K562 (cell line): ENCODE measurements at regions not wholly inside any gene's neighbourhood (a gene's known extent, or its start where the extent isn't known, plus 50 kb on each side); places are given as distances from the start of the nearest gene placed in this dataset.

Source experiments
- ATAC-seq: fragments of 200-7000 bp; cut with Tn5 transposase; 3 replicates; pipeline ENCODE4 v1.9.1; 2020; ENCODE audit warnings: moderate library complexity
- BruUV-seq: library from RNA; stranded (reverse); fragments of 400-500 nt; replicated peaks from 2 replicates; lab custom pipeline; 2021; lab: Mats Ljungman, UMichigan
- CTCF ChIA-PET: fragments of 300-600 bp; formaldehyde crosslinking; extraction: SDS; loops from one replicate; lab custom pipeline; 2021; ENCODE audit warnings: low intra/inter-chr PET ratio; lab: Yijun Ruan, JAX
- POLR2A ChIA-PET: fragments of 300-600, 350-650 bp; sonication (Branson Sonifier 250); formaldehyde crosslinking; extraction: SDS; loops from one replicate; lab custom pipeline; 2021; ENCODE audit warnings: antibody characterized with exemption, inconsistent platforms; lab: Yijun Ruan, JAX
- DNase-seq, 4 experiments: peaks; one replicate each; pipeline versions ENCODE4 v3.0.0 to v3.0.0-alpha.2; 2011 to 2018; ENCODE audit warnings: low spot score in 3 of 4, mixed read lengths in 3 of 4; ENCODE audit errors: extremely low read depth in 1 of 4
- FAIRE-seq: peaks from 2 replicates; lab custom pipeline; 2011; peaks lifted over from hg19 to GRCh38; lab: Jason Lieb, UNC
- H2AFZ ChIP-seq: 2 replicates; pipeline ENCODE4 v1.6.0; 2011; ENCODE audit warnings: low read depth, low read length, control low read depth, inconsistent platforms
- H3K27ac ChIP-seq: fragments of 200-600 bp; 3 replicates; pipeline ENCODE4 v1.8.0; 2011; ENCODE audit warnings: low read depth, mild to moderate bottlenecking, control low read depth, inconsistent platforms, low read length, moderate library complexity, mixed read lengths; ENCODE audit errors: extremely low read depth
- H3K27me3 ChIP-seq, 2 experiments: fragments of 300-600 bp in 1 of 2; 2 replicates in 1 of 2; 3 replicates in 1 of 2; pipeline versions ENCODE4 v1.6.0 to v1.8.0; 2011; ENCODE audit warnings: inconsistent platforms in 2 of 2, low read length in 2 of 2, mild to moderate bottlenecking in 1 of 2, mixed read lengths in 1 of 2, moderate library complexity in 1 of 2; ENCODE audit not compliant: control insufficient read depth in 2 of 2, insufficient read depth in 2 of 2
- H3K36me3 ChIP-seq: fragments of 300-600 bp; 3 replicates; pipeline ENCODE4 v1.8.0; 2011; ENCODE audit warnings: mild to moderate bottlenecking, low read length, inconsistent platforms; ENCODE audit not compliant: control insufficient read depth, insufficient read depth
- H3K4me1 ChIP-seq, 2 experiments: fragments of 200-600 bp in 1 of 2; replicated peaks in 1 of 2; 2 replicates in 1 of 2; 3 replicates in 1 of 2; pipeline versions ENCODE4 v1.5.1 to v1.8.0; 2011; ENCODE audit warnings: inconsistent platforms in 2 of 2, low read length in 2 of 2, mild to moderate bottlenecking in 1 of 2, mixed read lengths in 1 of 2, moderate library complexity in 1 of 2; ENCODE audit not compliant: control insufficient read depth in 2 of 2, insufficient read depth in 2 of 2
- H3K4me2 ChIP-seq: 2 replicates; pipeline ENCODE4 v1.6.1; 2011; ENCODE audit warnings: low read length, control low read depth, inconsistent platforms, mixed read lengths; ENCODE audit not compliant: insufficient read depth
- H3K4me3 ChIP-seq: fragments of 200-600 bp; sonication (generic), shearing (Covaris generic); 2 replicates; pipeline ENCODE4 v1.5.1; 2016; ENCODE audit warnings: control low read depth, inconsistent platforms
- H3K79me2 ChIP-seq: fragments of 200-600 bp; 3 replicates; pipeline ENCODE4 v1.8.0; 2011; ENCODE audit warnings: low read length, inconsistent platforms; ENCODE audit not compliant: control insufficient read depth, insufficient read depth
- H3K9ac ChIP-seq, 2 experiments: 2 replicates each; pipeline versions ENCODE4 v1.6.0 to v1.6.1; 2011; ENCODE audit warnings: low read depth in 2 of 2, low read length in 2 of 2, control low read depth in 1 of 2, inconsistent platforms in 1 of 2, mild to moderate bottlenecking in 1 of 2, mixed read lengths in 1 of 2; ENCODE audit not compliant: insufficient read depth in 1 of 2
- H3K9me1 ChIP-seq: one replicate; pipeline ENCODE4 v1.6.0; 2011; ENCODE audit warnings: inconsistent platforms, mild to moderate bottlenecking, low read length, moderate library complexity; ENCODE audit not compliant: control insufficient read depth, insufficient read depth
- H3K9me3 ChIP-seq: replicated peaks from 2 replicates; pipeline ENCODE4 v1.5.1; 2011; ENCODE audit warnings: low read depth, low read length, inconsistent platforms; ENCODE audit not compliant: control insufficient read depth, insufficient read depth
- H4K20me1 ChIP-seq: replicated peaks from 2 replicates; pipeline ENCODE4 v1.6.1; 2011; ENCODE audit warnings: low read length, inconsistent platforms, mixed read lengths; ENCODE audit not compliant: control insufficient read depth, insufficient read depth
- BRF2 ChIP-seq: IDR thresholded peaks from 3 replicates; pipeline ENCODE4 v1.6.1; 2011; ENCODE audit warnings: borderline replicate concordance, mild to moderate bottlenecking; ENCODE audit not compliant: insufficient read length, insufficient read depth
- FOXM1 ChIP-seq, 2 experiments: fragments of 450-650 bp in 1 of 2; sonication (generic) in 1 of 2; formaldehyde crosslinking in 1 of 2; IDR thresholded peaks; 2 replicates each; pipeline versions ENCODE4 v1.6.1 to v1.9.0; 2017 to 2022; ENCODE audit warnings: low read depth in 2 of 2, mild to moderate bottlenecking in 2 of 2, missing genetic modification reagents in 1 of 2, moderate library complexity in 1 of 2
- FOXO4 ChIP-seq: fragments of 450-650 bp; formaldehyde crosslinking; IDR thresholded peaks from 2 replicates; pipeline ENCODE4 v1.4.0; 2020; ENCODE audit warnings: mild to moderate bottlenecking, moderate library complexity
- JUNB ChIP-seq: fragments of 450-650 bp; formaldehyde crosslinking; conservative IDR thresholded peaks from 2 replicates; pipeline ENCODE4 v1.4.0; 2020; ENCODE audit warnings: mild to moderate bottlenecking
- NCOA6 ChIP-seq: fragments of 450-650 bp; IDR thresholded peaks from 2 replicates; pipeline ENCODE4 v1.6.1; 2017; ENCODE audit warnings: mild to moderate bottlenecking
- NRF1 ChIP-seq, 2 experiments: fragments of 450-650 bp; IDR thresholded peaks in 1 of 2; conservative IDR thresholded peaks in 1 of 2; 2 replicates each; pipeline ENCODE4 v1.6.1; 2014; ENCODE audit warnings: mild to moderate bottlenecking in 2 of 2
- PBX2 ChIP-seq, 2 experiments: IDR thresholded peaks in 1 of 2; conservative IDR thresholded peaks in 1 of 2; 2 replicates each; pipeline ENCODE4 v1.6.1; 2016; ENCODE audit warnings: low read depth in 2 of 2, mild to moderate bottlenecking in 1 of 2, missing compliant biosample characterization in 1 of 2, missing genetic modification characterization in 1 of 2, moderate library complexity in 1 of 2
- PTTG1 ChIP-seq: fragments of 450-650 bp; IDR thresholded peaks from 2 replicates; pipeline ENCODE4 v1.6.1; 2016; ENCODE audit warnings: low read depth, mild to moderate bottlenecking, missing genetic modification characterization, missing compliant biosample characterization
- TAL1 ChIP-seq: fragments of 450-650 bp; IDR thresholded peaks from 2 replicates; pipeline ENCODE4 v1.6.1; 2016; ENCODE audit warnings: mild to moderate bottlenecking
- ZNF143 ChIP-seq: sonication (generic); formaldehyde crosslinking; IDR thresholded peaks from 2 replicates; pipeline ENCODE4 v1.9.0; 2022; ENCODE audit warnings: mild to moderate bottlenecking, missing genetic modification reagents
- ZNF175 ChIP-seq: fragments of 200-800 bp; sonication (Bioruptor generic); IDR thresholded peaks from 2 replicates; pipeline ENCODE4 v1.6.1; 2016; ENCODE audit warnings: low read depth, mild to moderate bottlenecking, missing genetic modification characterization, missing compliant biosample characterization
- ZSCAN29 ChIP-seq: fragments of 450-650 bp; IDR thresholded peaks from 2 replicates; pipeline ENCODE4 v1.6.1; 2017
- ZSCAN32 ChIP-seq: fragments of 450-650 bp; formaldehyde crosslinking; IDR thresholded peaks from 2 replicates; pipeline ENCODE4 v1.4.0; 2020; ENCODE audit warnings: mild to moderate bottlenecking, moderate library complexity
- whole genome bisulfite sequencing: fragments of 100-300 bp; shearing (Covaris generic); methylation state at CpG from one replicate; pipeline ENCODE4 v1.1.6; 2016; ENCODE audit warnings: low coverage, mixed read lengths; ENCODE audit not compliant: insufficient coverage; ENCODE audit errors: missing lambda C conversion rate; 5-methylcytosine and 5-hydroxymethylcytosine counted together
- in situ Hi-C: fragments of 300-500 bp; cut with MboI; formaldehyde crosslinking; loops from 4 replicates; pipeline ENCODE4 v1.15.0; 2018; ENCODE audit warnings: inconsistent platforms, mixed read lengths
- intact Hi-C: fragments of 100-400 bp; cut with micrococcal nuclease; formaldehyde crosslinking; loops from 2 replicates; pipeline ENCODE4 v1.14.2; 2022

- 3% methylated on average over 3 of the region's 3 CpGs for WGBS
- ChIA-PET CTCF (no interaction called here), POLR2A (no interaction called here)
- no peak overlapping the region for H3K4me2 ChIP-seq
- no peaks in the 10 kb centered on the region for H3K9me1 ChIP-seq
- H3K27ac ChIP-seq, result no peak overlapping the region
- H3K4me3 ChIP-seq, result no peak overlapping the region
- H3K36me3 ChIP-seq, result no peaks in the 10 kb centered on the region
- intact Hi-C loops (no loop called here), in situ Hi-C loops (no loop called here)
- BruUV-seq, result no TSS peak
- FAIRE-seq (no peak), ATAC-seq (no peak), DNase-seq (no peak)
- no peaks in the 10 kb centered on the region for H3K79me2 ChIP-seq
- H3K4me1 ChIP-seq, result no peaks in the 10 kb centered on the region
- no peak overlapping the region for H2AFZ ChIP-seq
- no peak overlapping the region for H3K9ac ChIP-seq
- H3K27me3 ChIP-seq, result no peaks in the 10 kb centered on the region
- H4K20me1 ChIP-seq, result no peaks in the 10 kb centered on the region
- no peaks in the 10 kb centered on the region for H3K9me3 ChIP-seq
- TF ChIP-seq ZNF175, result no peak
- no peak for TF ChIP-seq ZSCAN29
- TF ChIP-seq FOXO4 (CRISPR knock-in tag), result no peak
- no peak for TF ChIP-seq ZNF143 (CRISPR knock-in tag)
- no peak for TF ChIP-seq NCOA6
- no peak for TF ChIP-seq JUNB
- no peak for TF ChIP-seq ZSCAN32 (CRISPR knock-in tag)
- no peak for TF ChIP-seq PTTG1 (tag)
- no peak for TF ChIP-seq PBX2 (CRISPR knock-in tag; IDR thresholded peaks at IDR 0.05; ENCODE audit: low read depth)
- TF ChIP-seq PBX2 (tag; conservative IDR thresholded peaks at IDR 0.05; ENCODE audit: low read depth), result no peak
- TF ChIP-seq TAL1, result no peak
- no peak for TF ChIP-seq NRF1 (conservative IDR thresholded peaks at IDR 0.05 in 1 of 2, IDR thresholded peaks at IDR 0.05 in 1 of 2)
- no peak for TF ChIP-seq BRF2
- TF ChIP-seq FOXM1 (IDR thresholded peaks at IDR 0.05; ENCODE audit: low read depth), result no peak
- TF ChIP-seq FOXM1 (CRISPR knock-in tag; IDR thresholded peaks at IDR 0.05; ENCODE audit: low read depth), result no peak
These were observed 97.1 kb upstream of the SALL1 start for GRCh38 chr16:51248217-51248616.
